Spleen (tissue), 11 donors: ENCODE measurements at regions not wholly inside any gene's neighbourhood (a gene's known extent, or its start where the extent isn't known, plus 50 kb on each side); places are given as distances from the start of the nearest gene placed in this dataset.
A peak's percentile ranks its signal among the peaks of the same experiment; 100 is the strongest.

Source experiments
- DNase-seq: peaks from one replicate; pipeline ENCODE4 v3.0.0-alpha.2; 2020
- H3K27ac ChIP-seq, 8 donors: fragments of 200-600 bp; sonication (generic) in 7 of 8; 1 replicate in 4 of 8; 2 replicates in 4 of 8; pipeline versions ENCODE4 v1.5.0 to v1.8.0; 2016 to 2021; ENCODE audit warnings: inconsistent platforms in 4 of 8, mild to moderate bottlenecking in 4 of 8, moderate library complexity in 1 of 8
- H3K27me3 ChIP-seq, 7 donors: fragments of 200-600 bp; sonication (generic) in 6 of 7; replicated peaks in 1 of 7; 1 replicate in 4 of 7; 2 replicates in 3 of 7; pipeline versions ENCODE4 v1.5.0 to v1.8.0; 2016 to 2021; ENCODE audit warnings: inconsistent platforms in 3 of 7, mild to moderate bottlenecking in 1 of 7
- H3K36me3 ChIP-seq, 6 donors: fragments of 200-600 bp; sonication (generic) in 5 of 6; 1 replicate in 4 of 6; 2 replicates in 2 of 6; pipeline versions ENCODE4 v1.5.0 to v1.8.0; 2016 to 2021; ENCODE audit warnings: inconsistent platforms in 2 of 6
- H3K4me1 ChIP-seq, 6 donors: fragments of 200-600 bp; sonication (generic) in 5 of 6; 1 replicate in 3 of 6; 2 replicates in 3 of 6; pipeline versions ENCODE4 v1.5.0 to v1.8.0; 2016 to 2021; ENCODE audit warnings: inconsistent platforms in 3 of 6
- H3K4me3 ChIP-seq, 8 donors: fragments of 200-600 bp; sonication (generic) in 7 of 8; 1 replicate in 4 of 8; 2 replicates in 4 of 8; pipeline versions ENCODE4 v1.5.0 to v1.8.0; 2016 to 2021; ENCODE audit warnings: inconsistent platforms in 4 of 8, mild to moderate bottlenecking in 4 of 8, moderate library complexity in 2 of 8
- H3K9me3 ChIP-seq, 8 donors: fragments of 200-600 bp; sonication (generic) in 7 of 8; 1 replicate in 4 of 8; 2 replicates in 4 of 8; pipeline versions ENCODE4 v1.5.0 to v1.8.0; 2016 to 2021; ENCODE audit warnings: inconsistent platforms in 4 of 8
- POLR2A ChIP-seq, 3 donors: fragments of 450-650 bp; IDR thresholded peaks; one replicate each; pipeline ENCODE4 v1.5.1; 2017; ENCODE audit warnings: antibody characterized with exemption in 3 of 3, mild to moderate bottlenecking in 1 of 3
- POLR2AphosphoS5 ChIP-seq, 3 donors: sonication (generic); formaldehyde crosslinking; IDR thresholded peaks; one replicate each; pipeline ENCODE4 v1.5.1; 2017; ENCODE audit warnings: antibody characterized with exemption in 3 of 3
- WGBS, 5 donors: extraction: QIAGEN DNeasy Blood & Tissue Kit in 3 of 5; methylation state at CpG; one replicate each; pipeline versions ENCODE4 v1.1.5 to v1.1.7; 2013 to 2018; 5-methylcytosine and 5-hydroxymethylcytosine counted together
- intact Hi-C: fragments of 100-400 bp; cut with DNase I; formaldehyde crosslinking; loops from one replicate; pipeline ENCODE4 v1.15.0; 2023; ENCODE audit warnings: low total_unique reads
- TF ChIP-seq, protein P1 (sequence below), 11 experiments: fragments of 200-600 bp in 7 of 11; fragments of 450-650 bp in 4 of 11; sonication (generic) in 4 of 11; IDR thresholded peaks in 8 of 11; conservative IDR thresholded peaks in 3 of 11; 1 replicate in 7 of 11; 2 replicates in 4 of 11; pipeline versions ENCODE4 v1.4.0 to v1.8.0; 2016 to 2021; ENCODE audit warnings: antibody characterized with exemption in 11 of 11, inconsistent platforms in 4 of 11, mild to moderate bottlenecking in 1 of 11
- donor health status: healthy with polysubstance abuse.
- donor health status: DM: no; HTN: no; CAD: no; lungs with moderate emphysema.
- donor health status: DM: no; HTN: no; CAD: no.
- donor health status: Bipolar disorder and iron deficiency.
- donor health status: healthy.
- donor health status: DM: no; HTN: no; CAD: no.
- donor health status: DM: yes; HTN: yes; CAD: no.

DNA sequence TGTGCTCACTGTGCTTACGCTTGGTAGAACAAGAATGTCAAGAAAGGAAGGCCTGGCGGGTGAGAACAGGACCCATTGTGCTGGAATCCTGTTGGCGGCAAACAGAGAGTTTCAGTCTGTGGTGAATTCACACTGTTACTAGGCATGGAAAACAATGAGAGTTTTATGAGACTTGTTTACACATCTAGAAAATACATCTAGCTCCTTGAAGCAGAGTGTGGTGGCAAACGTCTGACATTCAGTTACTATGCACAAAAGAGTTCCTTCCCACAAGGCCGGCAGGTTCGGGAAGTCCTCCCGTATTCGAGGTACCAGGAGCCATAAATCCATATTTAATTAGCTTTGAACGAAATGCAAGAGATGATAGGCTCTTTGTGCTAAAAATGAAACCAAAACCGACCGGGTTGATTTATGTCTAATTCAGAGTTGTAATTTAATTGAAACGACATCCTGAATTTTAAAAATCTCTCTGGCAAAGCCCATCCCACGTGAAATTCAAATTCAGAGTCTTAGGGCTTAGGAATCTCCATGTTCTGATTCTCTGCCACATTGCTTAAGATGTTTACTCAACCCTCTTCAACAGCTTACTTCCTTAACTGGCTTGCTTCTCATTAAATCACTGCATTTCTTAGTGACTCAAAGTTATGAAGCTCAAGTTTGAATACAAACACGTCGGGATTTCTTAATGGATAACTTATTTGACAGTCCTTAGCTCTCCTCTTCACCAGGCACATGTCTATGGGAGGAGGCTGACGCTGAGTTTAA lies 299.9 kb upstream of the PITRM1 start:
- TF ChIP-seq, protein P1, sequence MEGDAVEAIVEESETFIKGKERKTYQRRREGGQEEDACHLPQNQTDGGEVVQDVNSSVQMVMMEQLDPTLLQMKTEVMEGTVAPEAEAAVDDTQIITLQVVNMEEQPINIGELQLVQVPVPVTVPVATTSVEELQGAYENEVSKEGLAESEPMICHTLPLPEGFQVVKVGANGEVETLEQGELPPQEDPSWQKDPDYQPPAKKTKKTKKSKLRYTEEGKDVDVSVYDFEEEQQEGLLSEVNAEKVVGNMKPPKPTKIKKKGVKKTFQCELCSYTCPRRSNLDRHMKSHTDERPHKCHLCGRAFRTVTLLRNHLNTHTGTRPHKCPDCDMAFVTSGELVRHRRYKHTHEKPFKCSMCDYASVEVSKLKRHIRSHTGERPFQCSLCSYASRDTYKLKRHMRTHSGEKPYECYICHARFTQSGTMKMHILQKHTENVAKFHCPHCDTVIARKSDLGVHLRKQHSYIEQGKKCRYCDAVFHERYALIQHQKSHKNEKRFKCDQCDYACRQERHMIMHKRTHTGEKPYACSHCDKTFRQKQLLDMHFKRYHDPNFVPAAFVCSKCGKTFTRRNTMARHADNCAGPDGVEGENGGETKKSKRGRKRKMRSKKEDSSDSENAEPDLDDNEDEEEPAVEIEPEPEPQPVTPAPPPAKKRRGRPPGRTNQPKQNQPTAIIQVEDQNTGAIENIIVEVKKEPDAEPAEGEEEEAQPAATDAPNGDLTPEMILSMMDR (IDR thresholded peaks at IDR 0.05 in 8 of 11, conservative IDR thresholded peaks at IDR 0.05 in 3 of 11): no peak
- TF ChIP-seq POLR2AphosphoS5 (IDR thresholded peaks at IDR 0.05) (no peak), POLR2A (IDR thresholded peaks at IDR 0.05) (no peak)
- no peaks in the 10 kb centered on the region for H3K36me3 ChIP-seq
- intact Hi-C loops: no loop called here
- peaks cover 16 to 57% (median 34%) of the 10 kb centered on the region in 6 donors for H3K4me1 ChIP-seq
- H3K9me3 ChIP-seq: no peaks in the 10 kb centered on the region
- no peaks in the 10 kb centered on the region for H3K27me3 ChIP-seq
- no peak for DNase-seq
- H3K4me3 ChIP-seq: peak overlapping the region in 7 of 8 donors; percentile 4 to 57 (median 17)
- peak overlapping the region; percentile 14 to 81 (median 76) for H3K27ac ChIP-seq
- WGBS, 5 donors: 18 to 27% (median 23%) methylated on average over 16 of the region's 16 CpGs

DNA sequence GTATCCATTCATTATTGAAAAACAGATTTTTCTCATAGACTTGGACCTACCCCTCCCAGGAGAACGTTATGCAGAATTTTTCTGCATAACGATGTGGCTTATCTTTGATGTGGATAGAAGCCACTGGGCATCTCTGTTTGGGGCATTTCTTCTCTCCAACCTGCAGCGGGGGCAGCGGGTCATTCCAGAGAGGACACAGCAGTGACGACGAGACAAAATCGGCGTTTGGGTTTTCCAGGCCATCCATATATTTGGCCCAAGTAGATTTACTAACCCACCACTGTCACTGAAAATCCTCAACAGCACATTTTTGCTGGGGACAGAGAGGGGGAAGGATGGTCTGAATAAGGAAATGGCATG lies 299.3 kb upstream of the PITRM1 start:
- 93 to 94% (median 94%) methylated on average over 8 of the region's 8 CpGs for WGBS, 5 donors
- TF ChIP-seq, protein P1 (IDR thresholded peaks at IDR 0.05 in 8 of 11, conservative IDR thresholded peaks at IDR 0.05 in 3 of 11): no peak
- TF ChIP-seq POLR2AphosphoS5 (IDR thresholded peaks at IDR 0.05) (no peak), POLR2A (IDR thresholded peaks at IDR 0.05) (no peak)
- Histone ChIP-seq H3K27me3 (no peaks in the 10 kb centered on the region), H3K4me3 (peak overlapping the region in 3 of 8 donors; percentile 17 to 57 (median 31)), H3K27ac (peak overlapping the region; percentile 14 to 81 (median 76)), H3K4me1 (peaks cover 16 to 62% (median 39%) of the 10 kb centered on the region in 6 donors), H3K9me3 (no peaks in the 10 kb centered on the region), H3K36me3 (no peaks in the 10 kb centered on the region)
- no peak for DNase-seq
- intact Hi-C loops: no loop called here

DNA sequence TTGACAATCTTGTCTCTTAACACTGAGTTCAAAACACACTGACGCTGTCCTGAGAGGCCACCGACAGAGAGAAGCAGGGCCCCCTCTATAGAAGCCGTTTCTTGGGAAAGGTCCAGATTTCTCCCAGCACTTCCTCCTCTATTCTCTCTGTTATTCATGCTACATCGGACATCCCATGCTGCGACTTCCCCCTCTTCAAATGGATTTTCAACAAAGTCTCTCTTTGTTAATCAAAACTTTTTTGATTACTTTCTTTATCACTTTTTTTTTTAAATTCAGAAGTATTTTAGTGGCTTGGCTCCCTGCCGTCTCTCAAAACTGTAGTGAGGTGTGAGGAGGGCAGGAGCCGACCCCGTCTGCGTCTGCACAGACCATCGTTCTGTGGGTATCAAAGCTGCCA lies 298.9 kb upstream of the PITRM1 start:
- 65 to 80% (median 73%) methylated on average over 10 of the region's 10 CpGs for WGBS, 5 donors
- H3K27ac ChIP-seq: peak overlapping the region in 3 of 8 donors; percentile 78 to 81 (median 81)
- no peaks in the 10 kb centered on the region for H3K27me3 ChIP-seq
- TF ChIP-seq POLR2AphosphoS5 (IDR thresholded peaks at IDR 0.05) (no peak), POLR2A (IDR thresholded peaks at IDR 0.05) (no peak)
- TF ChIP-seq, protein P1 (IDR thresholded peaks at IDR 0.05 in 8 of 11, conservative IDR thresholded peaks at IDR 0.05 in 3 of 11): no peak
- peaks cover 16 to 66% (median 42%) of the 10 kb centered on the region in 6 donors for H3K4me1 ChIP-seq
- H3K36me3 ChIP-seq: no peaks in the 10 kb centered on the region
- H3K4me3 ChIP-seq: no peak overlapping the region
- no peaks in the 10 kb centered on the region for H3K9me3 ChIP-seq
- no peak for DNase-seq
- intact Hi-C loops: no loop called here

DNA sequence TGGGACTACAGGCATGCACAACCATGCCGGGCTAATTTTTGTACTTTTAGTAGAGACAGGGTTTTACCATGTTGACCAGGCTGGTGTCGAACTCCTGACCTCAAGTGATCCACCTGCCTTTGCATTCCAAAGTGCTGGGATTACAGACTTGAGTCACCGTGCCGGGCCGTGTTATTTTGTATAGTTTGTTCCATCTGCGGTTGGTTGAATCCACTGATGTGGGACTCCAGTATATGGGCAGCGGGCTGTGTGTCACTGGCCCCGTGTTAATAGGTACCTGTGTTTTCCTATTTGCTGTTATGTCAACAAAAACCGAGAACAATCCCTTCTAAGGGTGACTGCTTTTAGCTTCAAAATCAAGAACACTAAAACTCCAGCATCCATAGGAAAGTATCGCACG lies 297.6 kb upstream of the PITRM1 start:
- no peak overlapping the region for H3K4me3 ChIP-seq
- TF ChIP-seq, protein P1 (IDR thresholded peaks at IDR 0.05 in 8 of 11, conservative IDR thresholded peaks at IDR 0.05 in 3 of 11): no peak
- TF ChIP-seq POLR2A (IDR thresholded peaks at IDR 0.05): no peak
- TF ChIP-seq POLR2AphosphoS5 (IDR thresholded peaks at IDR 0.05): no peak
- intact Hi-C loops: no loop called here
- WGBS, 5 donors: 92 to 96% (median 96%) methylated on average over 11 of the region's 11 CpGs
- no peaks in the 10 kb centered on the region for H3K9me3 ChIP-seq
- peak overlapping the region in 1 of 8 donors; percentile 86 for H3K27ac ChIP-seq
- no peak for DNase-seq
- peaks cover 16 to 79% (median 48%) of the 10 kb centered on the region in 6 donors for H3K4me1 ChIP-seq
- no peaks in the 10 kb centered on the region for H3K27me3 ChIP-seq
- H3K36me3 ChIP-seq: no peaks in the 10 kb centered on the region
